HepG2 (cell line): ENCODE measurements at regions not wholly inside any gene's neighbourhood (a gene's known extent, or its start where the extent isn't known, plus 50 kb on each side); places are given as distances from the start of the nearest gene placed in this dataset.
"Not testable (repeated sequence)": the region's sequence is repeated elsewhere in the genome, so short reads cannot be mapped to it uniquely, and the experiment has no call there.

ENCODE experiments used
- ATAC-seq: fragments of 200-7000 bp; cut with Tn5 transposase; 3 replicates; pipeline ENCODE4 v1.9.1; 2020; ENCODE audit warnings: mild to moderate bottlenecking, moderate library complexity
- BruUV-seq: library from RNA; stranded (reverse); fragments of 400-500 nt; replicated peaks from 2 replicates; lab custom pipeline; 2021; lab: Mats Ljungman, UMichigan
- CTCF ChIA-PET: fragments of 300-600 bp; formaldehyde crosslinking; extraction: SDS; loops from one replicate; lab custom pipeline; 2021; ENCODE audit warnings: low total read pairs, inconsistent platforms, low intra/inter-chr PET ratio; lab: Yijun Ruan, JAX
- POLR2A ChIA-PET: fragments of 350-600 bp; sonication (Branson Sonifier 250); formaldehyde crosslinking; loops from one replicate; lab custom pipeline; 2020; ENCODE audit warnings: antibody characterized with exemption, inconsistent platforms; lab: Yijun Ruan, JAX
- DNase-seq: peaks from one replicate; pipeline ENCODE4 v3.0.0-alpha.2; 2015; ENCODE audit warnings: low spot score
- FAIRE-seq: peaks from 3 replicates; lab custom pipeline; 2011; peaks lifted over from hg19 to GRCh38; lab: Jason Lieb, UNC
- H2AFZ ChIP-seq: one replicate; pipeline ENCODE4 v1.6.1; 2011; ENCODE audit warnings: low read length, inconsistent platforms
- H3K27ac ChIP-seq: fragments of 300-600 bp; 3 replicates; pipeline ENCODE4 v1.8.0; 2011; ENCODE audit warnings: mixed run types, mild to moderate bottlenecking, mixed read lengths, low read length, inconsistent platforms; ENCODE audit not compliant: insufficient read depth; ENCODE audit errors: extremely low read length
- H3K27me3 ChIP-seq, 2 experiments: fragments of 200-600 bp in 1 of 2; 2 replicates in 1 of 2; 3 replicates in 1 of 2; pipeline versions ENCODE4 v1.6.0 to v1.8.0; 2011; ENCODE audit warnings: low read length in 2 of 2, mild to moderate bottlenecking in 2 of 2, moderate library complexity in 2 of 2, inconsistent platforms in 1 of 2; ENCODE audit not compliant: insufficient read depth in 2 of 2, control insufficient read depth in 1 of 2
- H3K36me3 ChIP-seq, 2 experiments: fragments of 200-600 bp in 1 of 2; replicated peaks in 1 of 2; 2 replicates in 1 of 2; 3 replicates in 1 of 2; pipeline versions ENCODE4 v1.5.1 to v1.8.0; 2011; ENCODE audit warnings: low read length in 2 of 2, inconsistent platforms in 1 of 2; ENCODE audit not compliant: insufficient read depth in 2 of 2, control insufficient read depth in 1 of 2
- H3K4me1 ChIP-seq: 2 replicates; pipeline ENCODE4 v1.5.1; 2012; ENCODE audit warnings: low read length, inconsistent platforms; ENCODE audit not compliant: insufficient read depth
- H3K4me2 ChIP-seq: 2 replicates; pipeline ENCODE4 v1.6.0; 2011; ENCODE audit warnings: low read depth, low read length, inconsistent platforms
- H3K4me3 ChIP-seq, 3 experiments: fragments of 200-600 bp in 1 of 3; sonication (generic), shearing (Covaris generic) in 1 of 3; replicated peaks in 1 of 3; 2 replicates each; pipeline ENCODE4 v1.5.1; 2011 to 2016; ENCODE audit warnings: low read length in 3 of 3, inconsistent platforms in 2 of 3, low read depth in 2 of 3, mild to moderate bottlenecking in 2 of 3, control low read depth in 1 of 3, mixed read lengths in 1 of 3; ENCODE audit not compliant: insufficient read depth in 1 of 3
- H3K79me2 ChIP-seq: one replicate; pipeline ENCODE4 v1.6.1; 2011; ENCODE audit warnings: low read length, inconsistent platforms; ENCODE audit not compliant: insufficient read depth
- H3K9ac ChIP-seq: 2 replicates; pipeline ENCODE4 v1.6.0; 2011; ENCODE audit warnings: mild to moderate bottlenecking, low read depth, low read length, inconsistent platforms; ENCODE audit not compliant: insufficient read depth
- H3K9me3 ChIP-seq: 2 replicates; pipeline ENCODE4 v1.5.1; 2012; ENCODE audit warnings: mild to moderate bottlenecking, low read length
- H4K20me1 ChIP-seq: 2 replicates; pipeline ENCODE4 v1.6.0; 2011; ENCODE audit warnings: inconsistent platforms, mild to moderate bottlenecking, low read length, moderate library complexity; ENCODE audit not compliant: insufficient read depth
- CBFB ChIP-seq: sonication (generic); formaldehyde crosslinking; IDR thresholded peaks from 2 replicates; pipeline ENCODE4 v1.4.0; 2020; ENCODE audit warnings: missing genetic modification reagents
- HOMEZ ChIP-seq: IDR thresholded peaks from 2 replicates; pipeline ENCODE4 v1.6.1; 2016; ENCODE audit warnings: low read depth
- HOXA5 ChIP-seq: sonication (generic); formaldehyde crosslinking; IDR thresholded peaks from 2 replicates; pipeline ENCODE4 v1.4.0; 2020; ENCODE audit warnings: missing genetic modification reagents
- PHF21A ChIP-seq: sonication (generic); formaldehyde crosslinking; IDR thresholded peaks from 2 replicates; pipeline ENCODE4 v1.5.0; 2020; ENCODE audit warnings: mild to moderate bottlenecking, missing genetic modification reagents
- RORA ChIP-seq: sonication (generic); formaldehyde crosslinking; IDR thresholded peaks from 2 replicates; pipeline ENCODE4 v1.5.0; 2020; ENCODE audit warnings: mild to moderate bottlenecking, missing genetic modification reagents, moderate library complexity
- SMARCE1 ChIP-seq: fragments of 450-650 bp; IDR thresholded peaks from 2 replicates; pipeline ENCODE4 v1.6.1; 2017; ENCODE audit warnings: borderline replicate concordance
- XRCC5 ChIP-seq: fragments of 200-400 bp; formaldehyde crosslinking; optimal IDR thresholded peaks from 2 replicates; pipeline ENCODE3; 2017; ENCODE audit warnings: mild to moderate bottlenecking, low read length
- ZBTB7B ChIP-seq: sonication (generic); formaldehyde crosslinking; IDR thresholded peaks from 2 replicates; pipeline ENCODE4 v1.4.0; 2020; ENCODE audit warnings: missing genetic modification reagents
- ZEB1 ChIP-seq: IDR thresholded peaks from 2 replicates; pipeline ENCODE4 v1.6.1; 2012; ENCODE audit warnings: mild to moderate bottlenecking, low read depth, inconsistent platforms; ENCODE audit not compliant: insufficient replicate concordance
- ZNF33B ChIP-seq: sonication (generic); formaldehyde crosslinking; IDR thresholded peaks from 2 replicates; pipeline ENCODE4 v1.5.1; 2020; ENCODE audit warnings: mild to moderate bottlenecking, missing genetic modification reagents
- ZNF367 ChIP-seq: sonication (generic); formaldehyde crosslinking; IDR thresholded peaks from 2 replicates; pipeline ENCODE4 v1.4.0; 2020; ENCODE audit warnings: missing genetic modification reagents, borderline replicate concordance
- ZNF703 ChIP-seq: sonication (generic); formaldehyde crosslinking; IDR thresholded peaks from 2 replicates; pipeline ENCODE4 v1.5.1; 2020; ENCODE audit warnings: missing genetic modification reagents, mild to moderate bottlenecking, moderate library complexity, borderline replicate concordance
- ZSCAN30 ChIP-seq: sonication (generic); formaldehyde crosslinking; IDR thresholded peaks from 2 replicates; pipeline ENCODE4 v1.5.0; 2020; ENCODE audit warnings: mild to moderate bottlenecking, missing genetic modification reagents
- WGBS: methylation state at CpG from one replicate; pipeline ENCODE4 v1.1.6; 2017; ENCODE audit warnings: low lambda C conversion rate; 5-methylcytosine and 5-hydroxymethylcytosine counted together
- in situ Hi-C: cut with HindIII; loops from 2 replicates; pipeline ENCODE4 v1.10.0; 2017; ENCODE audit warnings: low pct_unique_long_range_greater_than_20kb; ENCODE audit not compliant: extremely low pct_ligation_motif_present
- intact Hi-C: fragments of 100-400 bp; cut with micrococcal nuclease; formaldehyde crosslinking; loops from one replicate; pipeline ENCODE4 v1.10.0; 2022; ENCODE audit not compliant: unreplicated experiment
- TF ChIP-seq, protein P1 (sequence below): sonication (generic); formaldehyde crosslinking; IDR thresholded peaks from 2 replicates; pipeline ENCODE4 v1.8.0; 2022; ENCODE audit warnings: missing genetic modification reagents, mild to moderate bottlenecking, borderline replicate concordance
- TF ChIP-seq, protein P2 (sequence below): sonication (generic); formaldehyde crosslinking; IDR thresholded peaks from 2 replicates; pipeline ENCODE4 v1.8.1; 2022; ENCODE audit warnings: mild to moderate bottlenecking, missing genetic modification reagents

DNA sequence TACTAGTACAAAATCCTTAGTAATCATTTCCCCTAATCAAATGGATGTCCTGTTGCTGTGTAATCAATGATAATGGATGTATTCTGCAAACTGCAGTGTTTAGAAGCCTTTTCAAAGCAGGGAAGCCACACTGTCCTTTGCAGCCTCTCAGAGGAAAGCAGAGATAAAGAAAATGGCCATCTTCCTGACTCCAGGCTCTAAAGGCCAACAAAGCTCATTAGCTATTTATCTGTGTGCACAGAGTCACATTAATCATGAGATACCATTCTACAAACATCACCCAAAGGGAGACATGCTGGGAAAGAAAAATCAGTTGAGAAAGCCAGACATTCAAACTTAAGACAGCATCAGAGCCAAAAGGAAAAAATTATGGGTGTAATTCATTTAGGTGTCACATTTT, 165.0 kb downstream of the RAD51AP2 start:
- in situ Hi-C loops = no loop called here

GRCh38 chr2:17342692-17343091, 175.5 kb downstream of the RAD51AP2 start:
- H3K4me2 ChIP-seq, H2AFZ ChIP-seq, H3K9me3 ChIP-seq, H3K27me3 ChIP-seq, BruUV-seq, H4K20me1 ChIP-seq, ATAC-seq, in situ Hi-C loops, H3K79me2 ChIP-seq, H3K27ac ChIP-seq, H3K9ac ChIP-seq, FAIRE-seq, intact Hi-C loops, DNase-seq, H3K4me1 ChIP-seq, H3K36me3 ChIP-seq, CTCF ChIA-PET, H3K4me3 ChIP-seq, POLR2A ChIA-PET: not testable (repeated sequence)
- WGBS = 13% methylated on average over 4 of the region's 4 CpGs

More for the DNA sequence above, 165.0 kb downstream of the RAD51AP2 start:
- Histone ChIP-seq H3K36me3 (no peaks in the 10 kb centered on the region), H3K9ac (no peak overlapping the region), H2AFZ (no peak overlapping the region), H3K9me3 (no peaks in the 10 kb centered on the region), H3K4me3 (no peak overlapping the region), H3K79me2 (no peaks in the 10 kb centered on the region), H3K27me3 (no peaks in the 10 kb centered on the region), H3K27ac (no peak overlapping the region), H4K20me1 (no peaks in the 10 kb centered on the region), H3K4me1 (peaks cover 12% of the 10 kb centered on the region), H3K4me2 (no peak overlapping the region)
- no peak for FAIRE-seq
- intact Hi-C loops = no loop called here
- BruUV-seq = no TSS peak
- CTCF ChIA-PET = no interaction called here
- POLR2A ChIA-PET = no interaction called here
- no peak for DNase-seq
- TF ChIP-seq PHF21A (CRISPR knock-in tag) (no peak), CBFB (CRISPR knock-in tag) (no peak), HOMEZ (CRISPR knock-in tag) (no peak), RORA (CRISPR knock-in tag) (no peak), ZNF703 (no peak), ZNF33B (CRISPR knock-in tag) (no peak), ZEB1 (no peak), HOXA5 (CRISPR knock-in tag) (no peak), ZBTB7B (CRISPR knock-in tag) (no peak), XRCC5 (no peak), ZSCAN30 (CRISPR knock-in tag) (no peak), SMARCE1 (no peak), ZNF367 (no peak)
- TF ChIP-seq, protein P1, sequence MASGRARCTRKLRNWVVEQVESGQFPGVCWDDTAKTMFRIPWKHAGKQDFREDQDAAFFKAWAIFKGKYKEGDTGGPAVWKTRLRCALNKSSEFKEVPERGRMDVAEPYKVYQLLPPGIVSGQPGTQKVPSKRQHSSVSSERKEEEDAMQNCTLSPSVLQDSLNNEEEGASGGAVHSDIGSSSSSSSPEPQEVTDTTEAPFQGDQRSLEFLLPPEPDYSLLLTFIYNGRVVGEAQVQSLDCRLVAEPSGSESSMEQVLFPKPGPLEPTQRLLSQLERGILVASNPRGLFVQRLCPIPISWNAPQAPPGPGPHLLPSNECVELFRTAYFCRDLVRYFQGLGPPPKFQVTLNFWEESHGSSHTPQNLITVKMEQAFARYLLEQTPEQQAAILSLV (CRISPR knock-in tag) = no peak
- TF ChIP-seq, protein P2, sequence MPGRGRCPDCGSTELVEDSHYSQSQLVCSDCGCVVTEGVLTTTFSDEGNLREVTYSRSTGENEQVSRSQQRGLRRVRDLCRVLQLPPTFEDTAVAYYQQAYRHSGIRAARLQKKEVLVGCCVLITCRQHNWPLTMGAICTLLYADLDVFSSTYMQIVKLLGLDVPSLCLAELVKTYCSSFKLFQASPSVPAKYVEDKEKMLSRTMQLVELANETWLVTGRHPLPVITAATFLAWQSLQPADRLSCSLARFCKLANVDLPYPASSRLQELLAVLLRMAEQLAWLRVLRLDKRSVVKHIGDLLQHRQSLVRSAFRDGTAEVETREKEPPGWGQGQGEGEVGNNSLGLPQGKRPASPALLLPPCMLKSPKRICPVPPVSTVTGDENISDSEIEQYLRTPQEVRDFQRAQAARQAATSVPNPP (CRISPR knock-in tag) = no peak
- no peak for ATAC-seq
